Stomach (tissue), 8 donors: ENCODE measurements at regions not wholly inside any gene's neighbourhood (a gene's known extent, or its start where the extent isn't known, plus 50 kb on each side); places are given as distances from the start of the nearest gene placed in this dataset.

Experiments
- DNase-seq, 2 donors: peaks; one replicate each; pipeline versions ENCODE4 v3.0.0 to v3.0.0-alpha.2; 2013 to 2019
- H3K27ac ChIP-seq, 5 donors: fragments of 200-600 bp in 4 of 5; sonication (generic) in 4 of 5; one replicate each; pipeline ENCODE4 v1.5.1; 2013 to 2019; ENCODE audit warnings: mild to moderate bottlenecking in 1 of 5, moderate library complexity in 1 of 5
- H3K27me3 ChIP-seq, 3 donors: fragments of 200-600 bp; sonication (generic); one replicate each; pipeline ENCODE4 v1.5.1; 2017 to 2019; ENCODE audit warnings: mixed run types in 1 of 3
- H3K36me3 ChIP-seq, 4 donors: fragments of 200-600 bp; sonication (generic); 1 replicate in 3 of 4; 2 replicates in 1 of 4; pipeline ENCODE4 v1.5.1; 2016 to 2019
- H3K4me1 ChIP-seq, 4 donors: fragments of 200-600 bp; sonication (generic); one replicate each; pipeline ENCODE4 v1.5.1; 2016 to 2019
- H3K4me3 ChIP-seq, 4 donors: fragments of 200-600 bp; sonication (generic) in 3 of 4; one replicate each; pipeline ENCODE4 v1.5.1; 2016 to 2019; ENCODE audit warnings: mild to moderate bottlenecking in 1 of 4
- H3K9me3 ChIP-seq, 4 donors: fragments of 200-600 bp; sonication (generic); one replicate each; pipeline ENCODE4 v1.5.1; 2016 to 2019
- CTCF ChIP-seq, 7 experiments: fragments of 450-650 bp in 4 of 7; fragments of 200-600 bp in 3 of 7; sonication (generic) in 3 of 7; IDR thresholded peaks; one replicate each; pipeline ENCODE4 v1.5.1; 2016 to 2019; ENCODE audit warnings: antibody characterized with exemption in 7 of 7, control low read depth in 2 of 7, mild to moderate bottlenecking in 1 of 7
- EP300 ChIP-seq: sonication (generic); formaldehyde crosslinking; IDR thresholded peaks from one replicate; pipeline ENCODE4 v1.6.1; 2017; ENCODE audit warnings: antibody characterized with exemption
- POLR2A ChIP-seq, 4 donors: fragments of 450-650 bp; IDR thresholded peaks; one replicate each; pipeline ENCODE4 v1.6.1; 2016; ENCODE audit warnings: antibody characterized with exemption in 4 of 4, control low read depth in 2 of 4, mild to moderate bottlenecking in 1 of 4, moderate library complexity in 1 of 4
- POLR2AphosphoS5 ChIP-seq, 3 donors: sonication (generic); formaldehyde crosslinking; IDR thresholded peaks; one replicate each; pipeline ENCODE4 v1.6.1; 2016; ENCODE audit warnings: antibody characterized with exemption in 3 of 3
- WGBS, 5 donors: extraction: QIAGEN DNeasy Blood & Tissue Kit in 3 of 5; methylation state at CpG; one replicate each; pipeline versions ENCODE4 v1.1.5 to v1.1.7; 2013 to 2018; 5-methylcytosine and 5-hydroxymethylcytosine counted together
- intact Hi-C: fragments of 100-400 bp; cut with DNase I; formaldehyde crosslinking; loops from one replicate; pipeline ENCODE4 v1.15.1; 2023; ENCODE audit warnings: low total_unique reads
- donor health status: healthy with polysubstance abuse.
- donor health status: Bipolar disorder and iron deficiency.
- donor health status: healthy.

GRCh38 chr16:87008664-87009063 lies 308.5 kb downstream of the C16orf95 start:
- no peaks in the 10 kb centered on the region for H3K36me3 ChIP-seq
- TF ChIP-seq CTCF (IDR thresholded peaks at IDR 0.05) (no peak), POLR2A (IDR thresholded peaks at IDR 0.05) (no peak), POLR2AphosphoS5 (IDR thresholded peaks at IDR 0.05) (no peak), EP300 (no peak)
- no peak for DNase-seq
- peaks cover 0 to 5% (median 0%) of the 10 kb centered on the region in 4 donors for H3K4me1 ChIP-seq
- H3K27me3 ChIP-seq = peaks cover 0 to 22% (median 0%) of the 10 kb centered on the region in 3 donors
- H3K4me3 ChIP-seq = no peak overlapping the region
- peaks cover 0 to 11% (median 9%) of the 10 kb centered on the region in 4 donors for H3K9me3 ChIP-seq
- no peak overlapping the region for H3K27ac ChIP-seq
- WGBS, 5 donors = 90 to 97% (median 92%) methylated on average over 4 to 5 of the region's 5 CpGs
- intact Hi-C loops = no loop called here

DNA sequence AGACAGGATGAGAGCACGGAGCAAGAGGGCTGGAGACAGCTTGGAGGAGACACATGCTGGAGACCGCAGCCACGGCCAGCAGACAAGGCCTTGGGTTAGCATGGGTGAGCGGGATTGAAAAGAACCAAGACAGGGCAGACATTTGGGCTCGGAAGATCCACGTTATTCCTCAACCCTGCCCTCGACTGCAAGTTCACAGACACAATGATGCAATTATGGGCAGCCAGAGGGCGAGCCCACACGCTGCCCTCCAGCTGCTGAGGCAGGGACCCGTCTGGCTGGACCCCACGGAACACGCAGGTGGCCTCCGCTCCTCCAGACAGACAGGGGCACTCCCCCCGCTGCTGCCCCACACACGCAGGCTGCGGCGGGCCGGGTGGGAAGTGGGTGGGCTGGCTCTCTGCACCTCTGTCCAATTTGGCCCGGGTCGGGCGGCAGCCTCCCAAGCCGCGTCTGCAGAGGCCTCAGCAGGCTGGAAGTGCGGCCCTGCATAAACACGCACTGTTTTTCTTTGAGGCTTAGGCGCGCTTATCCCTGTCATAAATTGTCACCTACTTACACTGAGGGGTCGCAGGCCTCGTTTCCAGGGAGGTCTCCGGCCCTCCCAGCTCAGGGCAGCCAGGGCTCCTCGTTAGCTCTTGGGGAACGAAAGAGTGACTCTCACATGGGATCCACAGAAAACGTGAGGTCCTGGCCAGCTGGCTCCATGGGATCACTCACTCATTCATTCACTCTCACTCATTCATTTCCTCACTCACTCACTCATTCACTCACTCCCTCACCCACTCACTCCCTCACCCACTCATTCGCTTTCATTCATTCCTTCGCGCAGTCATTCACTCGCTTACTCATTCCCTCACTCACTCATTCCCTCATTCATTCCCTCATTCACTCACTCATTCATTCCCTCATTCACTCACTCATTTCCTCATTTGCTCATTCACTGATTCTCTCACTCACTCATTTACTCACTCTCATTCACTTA lies 303.9 kb downstream of the C16orf95 start:
- Histone ChIP-seq H3K27me3 (peaks cover 0 to 36% (median 0%) of the 10 kb centered on the region in 3 donors), H3K27ac (no peak overlapping the region), H3K4me1 (peaks cover 0 to 5% (median 0%) of the 10 kb centered on the region in 4 donors), H3K36me3 (no peaks in the 10 kb centered on the region), H3K9me3 (peaks cover 0 to 9% (median 8%) of the 10 kb centered on the region in 4 donors), H3K4me3 (no peak overlapping the region)
- peak in 1 of 2 donors; percentile 41 for DNase-seq
- TF ChIP-seq EP300 (no peak), POLR2AphosphoS5 (IDR thresholded peaks at IDR 0.05) (no peak), POLR2A (IDR thresholded peaks at IDR 0.05) (no peak), CTCF (IDR thresholded peaks at IDR 0.05) (no peak)
- intact Hi-C loops = no loop called here
- WGBS, 5 donors = 61 to 72% (median 66%) methylated on average over 22 to 37 of the region's 37 CpGs

GRCh38 chr16:87014112-87014511 lies 303.1 kb downstream of the C16orf95 start:
- intact Hi-C loops = no loop called here

More at GRCh38 chr16:87014112-87014511, 303.1 kb downstream of the C16orf95 start:
- no peak overlapping the region for H3K27ac ChIP-seq
- H3K4me3 ChIP-seq = no peak overlapping the region
- peaks cover 0 to under 1% (median 0%) of the 10 kb centered on the region in 4 donors for H3K9me3 ChIP-seq
- WGBS, 5 donors = 92 to 98% (median 97%) methylated on average over 1 of the region's 1 CpG
- peaks cover 0 to 5% (median 0%) of the 10 kb centered on the region in 4 donors for H3K4me1 ChIP-seq
- no peak for TF ChIP-seq CTCF (IDR thresholded peaks at IDR 0.05)
- TF ChIP-seq POLR2AphosphoS5 (IDR thresholded peaks at IDR 0.05) = no peak
- TF ChIP-seq EP300 = no peak
- TF ChIP-seq POLR2A (IDR thresholded peaks at IDR 0.05) = no peak
- H3K27me3 ChIP-seq = peaks cover 0 to 38% (median 0%) of the 10 kb centered on the region in 3 donors
- H3K36me3 ChIP-seq = no peaks in the 10 kb centered on the region
- no peak for DNase-seq
